T-helper 2 cell treated with Interferon-gamma antibody and Interleukin-4, amounts not matched to agents 5 μg/mL and 100 μg/mL, for 36 hours (primary cell): ENCODE measurements at regions not wholly inside any gene's neighbourhood (a gene's known extent, or its start where the extent isn't known, plus 50 kb on each side); places are given as distances from the start of the nearest gene placed in this dataset.
"Not testable (repeated sequence)": the region's sequence is repeated elsewhere in the genome, so short reads cannot be mapped to it uniquely, and the experiment has no call there.

Experiments used
- DNase-seq: peaks from one replicate; pipeline ENCODE4 v3.0.0; 2021; ENCODE audit warnings: low spot score
- H3K27ac Mint-ChIP-seq: one replicate; pipeline ENCODE4 v1.8.0; 2021; ENCODE audit warnings: mild to moderate bottlenecking, mixed read lengths
- H3K27me3 Mint-ChIP-seq: one replicate; pipeline ENCODE4 v1.8.0; 2021; ENCODE audit warnings: low read depth, mixed read lengths
- H3K36me3 Mint-ChIP-seq: one replicate; pipeline ENCODE4 v1.8.0; 2021; ENCODE audit warnings: low read depth, mixed read lengths
- H3K4me1 Mint-ChIP-seq: one replicate; pipeline ENCODE4 v1.8.0; 2021; ENCODE audit warnings: low read depth, mixed read lengths
- H3K4me3 Mint-ChIP-seq: one replicate; pipeline ENCODE4 v1.8.0; 2022; ENCODE audit warnings: mild to moderate bottlenecking, moderate library complexity, mixed read lengths
- H3K9me3 Mint-ChIP-seq: one replicate; pipeline ENCODE4 v1.8.0; 2021; ENCODE audit warnings: mixed read lengths

DNA sequence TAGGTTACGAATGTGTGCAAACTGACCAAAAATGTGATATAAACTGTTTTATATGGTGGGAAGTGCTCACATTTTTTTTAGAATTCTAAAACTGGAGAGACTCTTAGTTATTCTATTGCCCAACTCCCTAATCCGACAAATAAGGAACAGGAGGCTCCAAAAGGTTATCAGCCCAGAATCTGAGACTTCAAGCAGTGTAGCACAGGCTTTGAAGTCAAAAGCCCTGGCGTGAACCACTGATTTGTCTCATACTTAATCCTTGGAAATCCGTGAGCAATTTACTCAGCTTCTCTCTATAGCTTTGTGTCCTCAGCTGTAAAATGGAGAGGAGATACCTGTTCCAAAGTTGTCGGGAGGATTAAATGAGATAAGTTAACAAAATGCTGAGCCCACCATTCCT lies 368.8 kb upstream of the SASH1 start:
- Mint-ChIP-seq H3K4me1 (no peaks in the 10 kb centered on the region), H3K27ac (no peak overlapping the region), H3K27me3 (no peaks in the 10 kb centered on the region), H3K9me3 (no peaks in the 10 kb centered on the region), H3K36me3 (no peaks in the 10 kb centered on the region), H3K4me3 (no peak overlapping the region)
- DNase-seq = no peak

DNA sequence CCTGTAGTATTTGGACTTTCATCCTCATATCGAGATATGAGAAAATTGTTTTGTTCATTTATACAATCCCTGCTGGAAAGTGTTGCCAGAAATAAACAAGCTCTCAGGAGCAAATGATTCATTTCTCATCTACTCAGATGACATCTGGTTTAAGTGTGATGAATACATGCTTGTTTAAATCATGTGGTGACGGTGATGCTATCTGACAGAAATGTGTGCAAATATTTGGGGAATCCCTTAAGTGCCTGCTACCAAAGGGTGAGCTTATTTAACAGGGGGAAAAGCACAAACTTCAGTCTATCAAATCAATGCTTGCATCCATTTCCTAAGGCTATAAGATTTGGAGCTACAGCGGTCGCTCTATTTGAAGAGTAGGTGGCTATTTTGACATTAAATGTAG lies 368.3 kb upstream of the SASH1 start:
- Mint-ChIP-seq H3K27me3 (no peaks in the 10 kb centered on the region), H3K4me1 (no peaks in the 10 kb centered on the region), H3K27ac (no peak overlapping the region), H3K36me3 (no peaks in the 10 kb centered on the region), H3K4me3 (no peak overlapping the region), H3K9me3 (no peaks in the 10 kb centered on the region)
- no peak for DNase-seq

DNA sequence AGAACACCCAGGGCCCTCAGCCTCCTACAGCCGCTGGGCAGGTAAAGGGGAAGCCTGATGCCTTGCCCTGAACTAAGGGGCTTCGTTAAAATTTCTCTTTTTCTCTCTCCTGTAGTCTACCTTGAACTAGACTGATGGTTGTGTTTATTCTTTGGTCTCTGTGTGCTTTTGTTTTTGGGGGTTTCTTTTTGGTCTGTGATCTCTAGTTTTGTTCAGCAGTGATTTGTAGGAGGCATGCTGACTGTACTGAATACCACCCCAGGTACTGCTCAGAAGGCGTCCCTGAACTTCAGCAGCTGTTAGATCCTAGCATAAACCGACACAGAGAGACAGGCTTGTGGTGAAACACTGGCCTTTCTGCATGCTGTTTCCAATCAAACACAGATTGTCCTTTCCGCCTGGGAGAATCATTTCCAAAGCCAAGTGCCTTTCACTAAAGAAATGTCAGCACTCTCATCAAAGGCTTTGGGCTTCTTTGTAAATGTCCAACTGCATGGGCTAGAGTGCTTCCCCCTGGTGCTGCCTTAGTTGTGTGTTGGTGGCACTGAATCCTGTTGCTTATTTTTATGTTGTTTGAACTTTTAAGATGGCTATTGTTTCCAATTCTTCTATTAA lies 364.7 kb upstream of the SASH1 start:
- no peaks in the 10 kb centered on the region for H3K4me1 Mint-ChIP-seq
- no peaks in the 10 kb centered on the region for H3K9me3 Mint-ChIP-seq
- H3K27ac Mint-ChIP-seq = no peak overlapping the region

DNA sequence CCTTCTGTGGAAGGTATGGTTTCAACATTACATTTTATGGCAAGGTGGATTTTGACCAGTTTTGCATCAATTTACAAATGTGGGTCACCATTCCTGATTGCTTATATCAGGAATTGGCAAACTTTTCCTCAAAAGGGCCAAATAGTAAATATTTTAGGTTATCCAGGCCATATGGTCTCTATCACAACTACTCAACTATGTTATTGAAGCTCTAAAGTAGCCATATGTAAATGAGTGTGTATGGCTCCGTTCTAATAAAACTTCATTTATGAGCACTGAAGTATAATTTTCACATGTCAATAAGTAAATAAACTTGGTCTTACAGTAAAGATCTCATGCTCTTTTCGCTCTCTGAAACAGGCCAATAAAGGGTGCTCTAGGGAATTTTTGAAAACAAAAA lies 362.7 kb upstream of the SASH1 start:
- Mint-ChIP-seq H3K36me3 (no peaks in the 10 kb centered on the region), H3K27me3 (no peaks in the 10 kb centered on the region), H3K27ac (no peak overlapping the region), H3K9me3 (no peaks in the 10 kb centered on the region), H3K4me3 (no peak overlapping the region), H3K4me1 (no peaks in the 10 kb centered on the region)
- DNase-seq = no peak

More for the DNA sequence above, 364.7 kb upstream of the SASH1 start:
- no peaks in the 10 kb centered on the region for H3K27me3 Mint-ChIP-seq
- DNase-seq = no peak
- no peaks in the 10 kb centered on the region for H3K36me3 Mint-ChIP-seq
- H3K4me3 Mint-ChIP-seq = no peak overlapping the region

DNA sequence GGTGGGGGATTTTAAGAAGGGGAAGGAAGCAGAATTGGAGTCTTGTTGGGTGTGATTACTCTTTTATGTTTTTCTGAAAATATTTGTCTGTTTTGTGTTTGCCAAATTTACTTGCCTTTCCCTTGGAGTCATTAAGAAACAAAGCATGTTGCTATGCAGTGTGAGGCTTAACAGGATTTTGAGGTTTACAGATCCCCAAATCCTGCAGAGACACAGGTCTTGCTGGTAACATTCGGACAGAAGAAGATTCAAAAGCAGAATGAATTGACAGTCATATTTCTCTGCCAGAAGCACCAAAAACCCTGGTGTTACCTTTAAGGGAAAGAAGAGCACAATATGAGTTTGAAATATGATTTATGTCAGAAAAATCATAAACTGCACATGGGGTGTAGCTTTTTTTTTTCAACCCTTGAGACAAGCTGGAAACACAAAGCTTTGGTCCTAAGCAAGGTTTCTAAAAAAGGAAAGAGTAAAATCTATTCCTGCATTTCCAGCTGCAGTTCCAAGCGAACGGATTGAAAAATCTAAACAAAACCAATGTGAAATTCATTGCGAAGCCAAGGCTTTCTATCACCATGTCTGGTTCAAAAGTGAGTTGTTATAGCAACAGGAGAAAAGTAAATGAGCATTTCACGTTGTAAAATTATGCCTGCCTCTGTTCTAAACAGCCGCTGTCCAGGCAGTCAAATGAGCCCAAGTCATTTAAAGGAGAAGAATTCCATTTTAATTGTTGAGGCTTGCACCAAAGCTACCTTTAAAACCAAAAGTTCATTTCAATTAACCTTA lies 358.9 kb upstream of the SASH1 start:
- no peak overlapping the region for H3K4me3 Mint-ChIP-seq
- H3K27me3 Mint-ChIP-seq = no peaks in the 10 kb centered on the region

DNA sequence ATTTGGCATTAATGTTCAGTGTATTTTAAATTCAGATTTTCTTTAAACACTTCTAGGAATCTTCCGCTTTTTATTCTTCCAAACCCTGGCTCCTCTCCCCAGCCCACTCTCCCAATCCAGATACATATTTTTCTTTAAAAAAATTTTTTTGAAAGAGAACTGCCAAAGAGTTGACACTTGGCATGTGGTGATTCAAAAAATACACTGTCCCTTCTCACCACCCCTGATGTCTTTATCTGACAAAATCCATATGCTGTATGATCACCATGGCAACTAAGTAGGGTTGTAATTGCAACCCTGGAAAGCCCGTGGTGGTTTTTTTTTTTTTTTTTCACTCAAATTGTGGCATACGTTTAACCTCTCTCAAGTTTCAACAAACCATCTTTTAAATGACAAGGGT lies 355.8 kb upstream of the SASH1 start:
- Mint-ChIP-seq H3K27me3 (no peaks in the 10 kb centered on the region), H3K4me3 (no peak overlapping the region), H3K9me3 (peaks cover 4% of the 10 kb centered on the region), H3K36me3 (no peaks in the 10 kb centered on the region), H3K27ac (no peak overlapping the region), H3K4me1 (no peaks in the 10 kb centered on the region)
- no peak for DNase-seq

More for the DNA sequence above, 358.9 kb upstream of the SASH1 start:
- no peaks in the 10 kb centered on the region for H3K4me1 Mint-ChIP-seq
- no peaks in the 10 kb centered on the region for H3K9me3 Mint-ChIP-seq
- H3K36me3 Mint-ChIP-seq = no peaks in the 10 kb centered on the region
- no peak overlapping the region for H3K27ac Mint-ChIP-seq
- no peak for DNase-seq

DNA sequence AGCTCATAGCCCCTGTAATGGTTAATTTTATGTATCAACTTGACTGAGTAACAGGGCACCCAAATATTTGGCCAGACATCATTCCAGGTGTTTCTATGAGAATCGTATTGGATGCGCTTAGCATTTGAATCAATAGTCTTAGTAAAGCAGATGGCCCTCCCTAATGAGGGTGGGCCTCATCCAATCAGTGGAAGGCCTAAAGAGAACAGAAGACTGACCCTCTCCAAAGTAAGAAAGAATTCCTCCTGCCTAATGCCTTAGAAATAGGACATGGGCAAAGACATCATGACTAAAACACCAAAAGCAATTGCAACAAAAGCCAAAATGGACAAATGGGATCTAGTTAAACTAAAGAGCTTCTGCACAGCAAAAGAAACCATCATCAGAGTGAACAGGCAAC lies 352.5 kb upstream of the SASH1 start:
- Mint-ChIP-seq H3K9me3 (peaks cover 4% of the 10 kb centered on the region), H3K36me3 (no peaks in the 10 kb centered on the region), H3K27me3 (no peaks in the 10 kb centered on the region), H3K27ac (no peak overlapping the region), H3K4me3 (no peak overlapping the region), H3K4me1 (no peaks in the 10 kb centered on the region)
- DNase-seq = no peak

DNA sequence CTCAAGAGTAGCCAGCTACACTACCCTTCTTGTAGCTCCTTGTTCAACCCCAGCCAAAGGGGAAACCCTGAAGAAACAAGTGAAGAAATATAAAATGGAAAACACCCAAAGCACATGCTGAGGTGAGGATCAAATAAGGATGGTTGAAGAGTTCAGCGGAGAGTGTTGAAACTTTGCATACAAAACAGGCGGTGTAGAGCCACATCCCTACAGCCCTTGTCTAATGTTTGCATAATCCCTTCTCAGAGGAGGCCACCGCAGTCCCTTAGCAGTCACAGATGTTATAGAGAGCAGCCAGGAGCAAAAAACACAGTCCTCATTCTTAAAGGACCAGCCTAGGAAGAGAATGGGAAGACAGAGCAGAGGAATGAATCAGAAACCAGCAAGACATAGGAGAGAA lies 350.7 kb upstream of the SASH1 start:
- Mint-ChIP-seq H3K27me3 (no peaks in the 10 kb centered on the region), H3K9me3 (peaks cover 4% of the 10 kb centered on the region), H3K4me1 (no peaks in the 10 kb centered on the region), H3K36me3 (no peaks in the 10 kb centered on the region), H3K27ac (no peak overlapping the region), H3K4me3 (no peak overlapping the region)
- DNase-seq = no peak

DNA sequence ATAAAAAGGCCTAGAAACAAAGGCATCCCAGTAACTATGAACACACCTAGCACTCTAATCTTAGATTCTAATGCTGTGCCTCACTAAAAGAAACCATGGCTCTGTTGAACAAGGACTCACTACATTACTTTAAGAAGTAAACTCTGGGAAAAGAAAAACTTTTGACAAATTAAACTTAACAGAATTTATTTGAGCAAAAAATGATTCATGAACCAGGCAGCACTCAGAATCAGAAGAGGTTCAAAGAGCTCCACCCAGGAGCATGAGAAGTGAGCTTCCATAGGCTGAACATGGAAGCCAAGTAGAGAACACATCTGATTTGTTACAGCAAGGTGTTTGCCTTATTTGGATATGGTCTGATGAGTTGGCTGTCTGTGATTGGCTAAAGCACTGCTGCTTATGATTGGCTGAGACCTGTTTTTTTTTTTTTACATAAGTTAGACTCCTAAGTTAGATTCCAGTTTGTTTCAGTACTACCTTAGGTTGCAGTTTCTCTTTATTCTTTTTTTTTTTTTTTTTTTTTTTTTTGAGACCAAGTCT lies 343.6 kb upstream of the SASH1 start:
- no peak for DNase-seq
- no peaks in the 10 kb centered on the region for H3K9me3 Mint-ChIP-seq
- H3K4me1 Mint-ChIP-seq = no peaks in the 10 kb centered on the region
- H3K36me3 Mint-ChIP-seq = no peaks in the 10 kb centered on the region
- H3K27ac Mint-ChIP-seq = no peak overlapping the region
- no peak overlapping the region for H3K4me3 Mint-ChIP-seq
- no peaks in the 10 kb centered on the region for H3K27me3 Mint-ChIP-seq

DNA sequence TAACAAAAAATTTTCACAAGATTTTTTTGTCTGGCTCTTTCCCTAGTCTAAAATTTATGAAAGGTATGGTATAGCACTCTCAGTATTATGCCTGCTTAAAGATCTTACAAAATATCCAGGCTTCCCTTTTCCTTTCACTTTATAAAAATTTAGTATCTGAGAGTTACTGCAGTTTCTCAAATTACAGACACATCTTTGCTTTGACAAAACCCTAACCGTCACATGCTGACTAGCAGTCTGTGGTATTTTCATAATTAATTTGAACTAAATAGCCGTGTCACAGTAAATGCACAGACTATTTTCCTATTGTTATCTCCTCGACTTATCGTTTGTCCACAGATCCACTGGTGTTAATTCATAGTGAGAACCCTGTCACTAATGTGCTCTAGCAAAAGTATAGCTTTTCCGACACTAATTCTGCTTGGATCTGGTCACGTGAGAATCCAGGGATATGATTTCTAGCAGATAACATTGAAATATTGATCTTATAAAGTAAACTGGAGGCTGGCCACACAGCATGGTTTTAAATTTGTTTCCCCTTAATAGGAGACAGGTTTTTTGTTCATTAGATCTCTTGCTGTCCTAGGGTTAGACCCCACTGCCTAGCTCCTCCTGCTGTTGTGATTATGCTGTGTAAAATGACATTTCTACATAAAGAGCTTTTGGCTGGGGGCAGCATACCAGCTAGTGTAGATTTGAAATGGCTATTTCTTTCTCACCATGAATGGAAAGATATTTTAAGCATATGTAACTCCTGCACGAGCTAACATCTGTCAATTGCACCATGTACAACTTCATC lies 340.6 kb upstream of the SASH1 start:
- no peaks in the 10 kb centered on the region for H3K27me3 Mint-ChIP-seq
- no peak overlapping the region for H3K4me3 Mint-ChIP-seq
- no peaks in the 10 kb centered on the region for H3K36me3 Mint-ChIP-seq
- no peaks in the 10 kb centered on the region for H3K4me1 Mint-ChIP-seq
- H3K9me3 Mint-ChIP-seq = no peaks in the 10 kb centered on the region
- no peak overlapping the region for H3K27ac Mint-ChIP-seq
- no peak for DNase-seq

DNA sequence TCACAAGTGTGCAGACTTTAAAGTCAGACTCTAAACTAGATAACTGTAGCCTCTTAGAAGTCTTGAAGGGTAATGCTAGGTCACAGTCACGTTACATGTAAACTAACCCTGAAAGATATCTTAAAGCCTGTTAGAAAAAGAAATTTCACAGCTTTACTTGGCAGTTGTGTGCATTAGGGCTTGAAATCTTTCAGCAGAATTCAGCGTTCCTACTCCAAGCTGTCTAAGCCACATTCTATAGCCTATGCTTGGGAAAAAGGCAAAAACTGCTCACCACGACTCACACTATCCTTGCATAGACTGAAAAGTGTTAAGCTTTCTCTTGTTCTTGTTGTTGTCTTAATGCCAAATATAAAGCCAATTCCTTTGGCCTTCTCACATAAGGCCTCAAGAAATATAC lies 338.0 kb upstream of the SASH1 start:
- H3K27me3 Mint-ChIP-seq = no peaks in the 10 kb centered on the region
- no peak for DNase-seq
- H3K4me3 Mint-ChIP-seq = no peak overlapping the region
- no peaks in the 10 kb centered on the region for H3K36me3 Mint-ChIP-seq
- no peaks in the 10 kb centered on the region for H3K9me3 Mint-ChIP-seq
- no peak overlapping the region for H3K27ac Mint-ChIP-seq
- no peaks in the 10 kb centered on the region for H3K4me1 Mint-ChIP-seq

DNA sequence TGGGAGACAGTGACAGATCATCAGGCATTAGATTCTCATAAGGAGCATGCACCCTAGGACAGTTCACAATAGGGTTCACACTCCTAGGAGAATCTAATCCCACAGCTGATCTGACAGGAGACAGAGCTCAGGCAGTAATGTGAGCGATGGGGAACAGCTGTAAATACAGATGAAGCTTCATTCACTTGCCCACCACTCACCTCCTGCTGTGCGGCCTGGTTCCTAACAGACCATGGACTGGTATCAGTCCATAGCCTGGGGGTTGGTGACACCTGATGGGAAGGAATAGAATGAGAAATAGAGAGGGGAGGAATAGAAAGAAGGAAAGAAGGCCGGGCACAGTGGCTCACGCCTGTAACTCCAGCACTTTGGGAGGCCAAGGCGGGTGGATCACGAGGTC lies 336.8 kb upstream of the SASH1 start:
- Mint-ChIP-seq H3K27me3 (no peaks in the 10 kb centered on the region), H3K27ac (no peak overlapping the region), H3K4me1 (no peaks in the 10 kb centered on the region), H3K4me3 (no peak overlapping the region), H3K36me3 (no peaks in the 10 kb centered on the region), H3K9me3 (peaks cover 11% of the 10 kb centered on the region)
- DNase-seq = no peak

DNA sequence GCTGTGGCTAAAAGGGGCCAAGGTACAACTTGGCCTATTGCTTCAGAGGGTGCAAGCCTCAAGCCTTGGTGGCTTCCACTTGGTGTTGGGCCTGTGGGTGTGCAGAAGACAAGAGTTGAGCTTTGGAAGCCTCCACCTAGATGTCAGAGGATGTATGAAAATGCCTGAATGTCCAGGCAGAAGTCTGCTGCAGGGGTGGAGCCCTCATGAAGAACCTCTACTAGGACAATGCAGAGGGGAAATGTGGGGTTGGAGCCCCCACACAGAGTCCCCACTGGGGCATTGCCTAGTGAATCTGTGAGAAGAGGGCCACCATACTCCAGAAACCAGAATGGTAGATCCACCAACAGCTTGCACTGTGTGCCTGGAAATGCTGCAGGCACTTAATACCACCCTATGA lies 332.1 kb upstream of the SASH1 start:
- peaks cover 22% of the 10 kb centered on the region for H3K9me3 Mint-ChIP-seq
- H3K36me3 Mint-ChIP-seq, H3K4me3 Mint-ChIP-seq, H3K27ac Mint-ChIP-seq, DNase-seq, H3K4me1 Mint-ChIP-seq, H3K27me3 Mint-ChIP-seq: not testable (repeated sequence)

DNA sequence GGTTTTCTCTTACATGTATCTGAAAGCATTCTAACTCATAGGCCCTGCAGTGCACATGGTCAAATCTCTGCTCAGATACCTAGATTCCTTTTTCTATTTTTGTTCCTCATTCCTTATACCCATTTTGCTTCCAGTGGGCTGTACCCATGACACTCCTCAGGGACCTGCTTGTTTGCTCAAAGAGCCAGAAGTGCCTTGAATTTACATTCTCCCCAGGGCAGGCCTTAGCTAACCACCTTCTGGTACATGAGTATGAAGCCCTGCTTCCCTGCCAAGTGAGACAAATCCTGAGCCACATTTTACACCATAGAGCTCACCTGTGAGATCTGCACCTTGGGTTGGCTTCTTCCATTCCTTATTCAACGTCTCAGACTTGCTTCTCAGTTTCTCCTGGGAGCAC lies 326.6 kb upstream of the SASH1 start:
- no peaks in the 10 kb centered on the region for H3K4me1 Mint-ChIP-seq
- no peak for DNase-seq
- H3K4me3 Mint-ChIP-seq = no peak overlapping the region
- no peaks in the 10 kb centered on the region for H3K36me3 Mint-ChIP-seq
- no peaks in the 10 kb centered on the region for H3K27me3 Mint-ChIP-seq
- H3K27ac Mint-ChIP-seq = no peak overlapping the region
- peaks cover 15% of the 10 kb centered on the region for H3K9me3 Mint-ChIP-seq
